ENCODE measurements at regions not wholly inside any gene's neighbourhood (a gene's known extent, or its start where the extent isn't known, plus 50 kb on each side); places are given as distances from the start of the nearest gene placed in this dataset.
"Not testable (repeated sequence)": the region's sequence is repeated elsewhere in the genome, so short reads cannot be mapped to it uniquely, and the experiment has no call there.

DNA sequence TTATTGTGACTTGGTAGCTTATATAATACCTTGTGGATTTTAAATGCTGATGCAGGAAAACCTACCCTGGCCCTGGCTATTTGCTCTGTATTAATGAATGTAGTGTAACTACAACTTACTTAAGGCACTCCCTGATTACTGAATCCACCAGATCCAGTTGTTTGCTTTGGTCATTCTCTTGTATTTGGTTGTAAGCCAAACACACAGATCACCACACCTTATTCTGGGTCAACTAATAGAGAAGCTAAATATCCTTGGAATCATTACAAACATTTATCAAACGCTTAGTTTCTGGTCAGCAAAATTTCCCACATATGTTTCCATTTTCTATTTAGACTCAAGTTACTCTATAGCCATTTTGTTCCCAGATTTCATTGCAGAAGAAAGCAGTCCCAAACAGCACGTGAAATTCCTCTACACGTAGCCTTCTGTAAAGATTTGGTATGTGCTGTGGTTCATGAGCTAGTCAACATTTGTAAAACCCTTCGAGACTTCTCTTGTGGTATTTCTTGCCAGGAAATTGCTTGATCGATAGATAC, 322.6 kb downstream of the MEX3B start:
- DNase-seq (ENCODE audit: low read depth), result no peak

- DNase-seq (ENCODE audit: low read depth), result not testable (repeated sequence)
Measured at GRCh38 chr15:81716468-81716867, 329.4 kb downstream of the MEX3B start.

- DNase-seq (ENCODE audit: low read depth), result no peak
Measured at GRCh38 chr15:81710328-81710727, 335.5 kb downstream of the MEX3B start.

DNA sequence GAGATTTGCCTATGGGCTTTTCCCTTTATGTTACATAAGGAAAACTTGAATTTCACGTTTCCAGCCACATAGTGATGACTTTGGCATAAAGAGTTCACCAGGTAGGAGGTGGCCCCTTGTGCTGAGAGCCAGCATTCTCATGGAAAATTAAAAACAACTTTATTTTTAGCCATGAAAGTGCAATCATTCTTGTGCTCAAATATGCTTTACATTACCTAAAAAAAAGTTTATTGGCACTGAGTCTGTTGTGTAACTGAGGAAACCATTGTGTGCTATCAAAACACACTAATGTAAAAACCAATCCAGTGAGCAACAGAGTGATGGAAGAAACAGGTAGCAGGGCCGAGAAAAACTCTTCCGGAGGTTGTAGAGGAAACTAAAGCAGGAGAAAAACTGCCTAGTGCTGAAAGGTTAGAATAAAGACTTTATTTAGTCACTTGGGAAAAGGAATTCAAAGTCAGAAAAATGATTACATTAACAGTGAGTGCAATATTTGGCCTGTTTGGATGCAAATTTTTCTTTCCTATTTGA, 332.9 kb upstream of the TMC3 start:
- not testable (repeated sequence) for DNase-seq (ENCODE audit: low read depth)

- not testable (repeated sequence) for DNase-seq (ENCODE audit: low read depth)
Measured at GRCh38 chr15:81705727-81706126, 331.7 kb upstream of the TMC3 start.

DNA sequence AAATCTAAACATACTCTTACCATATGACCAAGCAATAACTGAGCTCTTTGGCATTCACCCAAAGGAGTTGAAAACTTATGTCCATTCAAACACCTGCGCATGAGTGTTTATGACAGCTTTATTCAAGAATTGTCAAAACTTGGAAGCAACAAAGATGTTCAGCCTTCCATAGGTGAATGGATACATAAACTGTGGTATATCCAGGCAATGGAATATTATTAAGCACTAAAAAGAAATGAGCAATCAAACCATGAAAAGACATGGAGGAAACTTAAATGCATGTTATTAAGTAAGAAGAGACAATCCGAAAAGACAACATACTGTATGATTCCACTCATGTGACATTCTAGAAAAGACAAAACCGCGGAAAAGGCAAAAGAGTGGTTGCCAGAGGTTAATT, 312.0 kb upstream of the TMC3 start:
- DNase-seq (ENCODE audit: low read depth), result no peak

DNA sequence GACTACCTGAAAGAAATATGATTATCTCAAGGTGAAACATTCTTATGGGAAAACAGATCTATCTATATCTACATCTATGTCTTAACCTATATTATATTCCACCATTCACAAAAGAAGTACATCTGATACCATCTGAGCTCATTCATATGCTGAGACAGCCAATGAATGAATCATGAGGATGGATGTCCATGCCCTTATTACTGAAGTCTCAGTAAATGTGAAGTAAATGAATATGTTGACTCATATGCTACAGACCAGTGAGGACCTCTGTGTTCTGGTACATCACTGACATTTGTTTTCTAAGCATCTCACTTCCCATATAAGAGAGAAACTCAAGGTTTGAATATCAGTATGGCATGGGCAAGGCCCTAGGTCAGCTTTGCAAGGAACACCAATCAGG, 311.2 kb upstream of the TMC3 start:
- no peak for DNase-seq (ENCODE audit: low read depth)

DNA sequence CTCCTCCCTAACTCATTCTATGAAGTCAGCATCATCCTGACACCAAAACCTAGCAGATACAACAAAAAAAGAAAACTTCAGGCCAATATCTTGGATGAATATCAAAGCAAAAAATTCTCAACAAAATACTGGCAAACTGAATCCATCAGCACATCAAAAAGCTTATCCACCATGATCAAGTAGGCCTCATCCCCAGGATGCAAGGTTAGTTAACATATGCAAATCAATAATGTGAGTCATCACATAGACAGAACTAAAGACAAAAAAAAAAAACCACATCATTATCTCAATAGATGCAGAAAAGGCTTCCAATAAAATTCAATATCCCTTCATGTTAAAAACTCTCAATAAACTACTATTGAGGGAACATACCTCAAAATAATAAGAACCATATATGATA, 306.8 kb upstream of the TMC3 start:
- DNase-seq (ENCODE audit: low read depth), result no peak

- DNase-seq (ENCODE audit: low read depth), result no peak
Measured at GRCh38 chr15:81666839-81667238, 292.8 kb upstream of the TMC3 start.

- DNase-seq (ENCODE audit: low read depth), result no peak
Measured at GRCh38 chr15:81660976-81661375, 287.0 kb upstream of the TMC3 start.

DNA sequence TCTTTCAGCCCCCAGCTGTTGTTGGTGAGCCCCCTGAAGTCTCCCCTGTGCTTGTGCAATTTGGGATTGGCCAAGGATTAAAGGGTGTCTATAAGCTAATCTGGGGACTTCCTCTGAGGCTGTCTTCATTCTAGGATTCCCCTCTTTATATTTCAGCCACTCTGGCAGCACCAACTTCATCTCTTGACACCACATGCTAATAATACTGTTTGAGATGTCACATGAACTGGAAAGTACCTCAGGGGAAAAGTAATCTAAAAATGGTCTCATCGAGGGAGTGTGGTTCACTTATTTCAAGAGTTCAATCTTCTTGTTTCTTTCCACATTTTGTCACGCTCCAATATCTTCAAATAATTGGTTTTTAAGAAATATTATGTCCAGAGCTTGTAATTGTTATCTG, 279.2 kb upstream of the TMC3 start:
- DNase-seq (ENCODE audit: low read depth), result no peak

DNA sequence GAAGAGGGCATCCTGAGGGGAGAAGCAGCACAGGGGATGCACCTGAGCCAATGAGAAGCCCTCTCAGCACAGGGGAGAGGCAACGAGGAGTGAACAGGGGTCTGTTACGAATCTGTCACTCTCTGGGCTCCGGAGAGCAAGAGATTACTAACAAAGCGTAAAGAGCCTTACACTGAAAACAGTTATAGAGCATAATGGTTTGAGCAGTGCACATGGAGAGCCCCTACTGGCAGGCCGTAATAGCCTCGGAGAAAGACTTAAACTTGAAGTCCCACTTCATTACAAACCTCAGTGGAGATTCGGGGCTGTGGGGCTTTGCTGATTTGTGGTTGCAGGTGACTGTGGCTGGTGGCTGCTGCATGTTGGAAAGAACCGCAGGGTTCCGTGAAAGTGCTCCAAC, 271.5 kb upstream of the TMC3 start:
- no peak for DNase-seq (ENCODE audit: low read depth)

DNA sequence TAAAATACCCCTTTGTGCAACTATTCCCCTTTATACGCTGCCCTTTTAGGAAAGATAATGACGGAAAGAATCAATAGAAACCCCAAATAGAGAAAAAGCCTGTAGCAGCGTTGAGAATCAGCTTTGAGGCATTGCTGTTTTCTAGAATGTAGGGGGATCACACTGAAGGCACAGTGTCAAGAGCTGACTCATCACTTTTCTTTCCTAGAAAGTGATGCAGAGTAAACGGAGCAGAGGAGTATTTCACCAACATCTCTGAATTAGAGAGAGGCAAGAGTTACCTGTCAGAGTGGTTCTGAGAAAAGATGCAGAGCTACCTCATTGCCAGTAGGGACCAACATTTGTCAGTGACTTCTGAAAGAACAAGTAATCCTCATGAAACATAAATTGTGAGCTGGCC, 269.8 kb upstream of the TMC3 start:
- DNase-seq (ENCODE audit: low read depth), result no peak

GRCh38 chr15:81642451-81642990, 268.5 kb upstream of the TMC3 start:
- DNase-seq (ENCODE audit: low read depth), result no peak

- DNase-seq (ENCODE audit: low read depth), result not testable (repeated sequence)
Measured at GRCh38 chr15:81636064-81636463, 262.1 kb upstream of the TMC3 start.

- no peak for DNase-seq (ENCODE audit: low read depth)
Measured at GRCh38 chr15:81633889-81634288, 259.9 kb upstream of the TMC3 start.

- no peak for DNase-seq (ENCODE audit: low read depth)
Measured at GRCh38 chr15:81625896-81626295, 251.9 kb upstream of the TMC3 start.

DNA sequence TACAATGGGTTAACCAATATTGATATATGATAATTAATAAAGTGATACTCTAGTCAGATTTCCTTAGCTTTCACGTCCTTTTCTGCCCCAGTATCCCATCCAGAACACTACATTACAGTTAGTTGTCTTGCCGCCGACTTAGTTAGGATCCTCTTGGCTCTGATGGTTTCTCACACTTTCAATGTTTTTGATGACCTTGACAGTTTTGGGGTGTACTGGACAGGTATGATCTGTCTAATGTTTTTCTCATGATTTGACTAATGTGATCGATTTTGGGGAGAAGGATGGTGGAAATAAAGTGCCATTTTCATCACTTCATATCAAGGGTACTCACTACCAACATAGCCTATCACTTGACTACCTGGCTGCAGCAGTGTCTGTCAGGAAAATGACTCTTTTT, 245.0 kb upstream of the TMC3 start:
- DNase-seq (ENCODE audit: low read depth), result no peak

- DNase-seq (ENCODE audit: low read depth), result no peak
Measured at GRCh38 chr15:81612631-81613030, 238.6 kb upstream of the TMC3 start.

GRCh38 chr15:81611679-81612078, 237.7 kb upstream of the TMC3 start:
- no peak for DNase-seq (ENCODE audit: low read depth)

DNA sequence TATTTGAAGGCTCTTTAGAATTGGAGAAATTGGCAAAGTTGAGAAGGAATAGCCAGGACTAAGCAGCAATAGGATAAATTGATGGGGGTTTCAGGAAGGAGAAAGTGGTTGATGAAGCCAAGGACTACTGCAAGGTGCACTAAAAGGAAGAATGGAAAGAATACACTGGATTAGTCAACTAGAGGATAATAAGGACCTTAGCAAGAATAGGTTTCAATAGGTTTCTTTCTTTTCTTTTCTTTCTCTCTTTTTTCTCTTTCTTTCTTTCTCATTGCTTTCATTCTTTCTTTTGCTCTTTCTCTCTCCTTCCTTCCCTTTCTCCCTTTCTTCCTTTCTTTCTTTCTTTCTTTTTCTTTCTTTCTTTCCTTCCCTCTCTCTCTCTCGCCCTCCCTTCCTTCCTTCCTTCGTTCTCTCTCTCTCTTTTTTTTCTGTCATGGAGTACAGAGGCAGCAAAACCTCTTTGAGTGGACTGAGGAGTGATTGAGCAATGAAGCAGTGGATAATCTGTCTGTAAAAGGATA, 234.4 kb upstream of the TMC3 start:
- DNase-seq (ENCODE audit: low read depth), result no peak

GRCh38 chr15:81604713-81605112, 230.7 kb upstream of the TMC3 start:
- DNase-seq (ENCODE audit: low read depth), result no peak

DNA sequence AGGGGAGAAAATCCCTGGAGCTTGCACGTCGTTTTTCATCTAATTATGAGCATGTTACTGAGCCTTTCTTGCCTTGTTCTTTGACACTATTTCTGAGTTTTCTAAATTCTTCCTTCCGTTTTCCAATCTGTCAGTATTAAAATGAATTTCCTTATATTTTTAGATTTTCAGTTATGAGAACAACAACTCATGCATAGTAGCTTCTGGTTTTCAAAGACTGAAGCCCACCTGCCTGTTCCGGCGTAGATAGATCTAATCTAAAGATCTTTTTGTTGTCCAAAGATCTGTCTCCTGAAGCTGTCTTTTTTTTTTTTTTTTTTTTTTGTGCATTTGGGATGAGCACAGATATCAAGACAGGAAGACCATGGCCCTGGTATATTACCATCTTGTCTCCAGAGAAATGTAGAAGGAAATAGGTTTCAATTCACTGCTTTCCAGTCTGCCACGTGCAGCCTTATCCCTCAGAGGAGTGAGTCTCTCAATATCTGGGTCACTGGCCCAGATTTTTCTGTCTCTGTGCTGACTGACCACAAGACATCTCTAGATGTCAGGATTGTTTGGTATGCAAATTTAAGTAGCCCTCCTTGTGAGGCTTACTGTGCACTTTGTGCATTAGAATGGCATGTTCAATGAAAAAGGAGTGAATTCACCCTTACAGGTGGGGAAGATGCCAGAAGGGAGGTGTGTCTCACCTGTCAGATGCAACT, 222.3 kb upstream of the TMC3 start:
- DNase-seq (ENCODE audit: low read depth), result no peak

Measured in stimulated activated CD8-positive, alpha-beta memory T cell treated with anti-CD3 and anti-CD28 coated beads, Interleukin-12 subunit alpha, Interleukin-12 subunit beta, amount 100 ng/mL, for 1 hour (primary cell).